Neural progenitor cell (in vitro differentiated cells): ENCODE measurements at regions not wholly inside any gene's neighbourhood (a gene's known extent, or its start where the extent isn't known, plus 50 kb on each side); places are given as distances from the start of the nearest gene placed in this dataset.

ENCODE experiments used
- DNase-seq: peaks from one replicate; pipeline ENCODE4 v3.0.0-alpha.2; 2016; ENCODE audit warnings: low spot score
- H2AFZ ChIP-seq: fragments of 200-600 bp; sonication (generic); replicated peaks from 2 replicates; pipeline ENCODE4 v1.6.1; 2016; ENCODE audit warnings: antibody characterized with exemption
- H3F3A ChIP-seq: fragments of 200-600 bp; sonication (generic); 2 replicates; pipeline ENCODE4 v1.6.1; 2016; ENCODE audit warnings: antibody characterized with exemption, low read depth
- H3K27ac ChIP-seq: fragments of 200-600 bp; sonication (generic); 2 replicates; pipeline ENCODE4 v1.5.1; 2016; ENCODE audit warnings: mild to moderate bottlenecking
- H3K27me3 ChIP-seq: fragments of 200-600 bp; sonication (generic); 2 replicates; pipeline ENCODE4 v1.6.1; 2016; ENCODE audit warnings: mild to moderate bottlenecking, moderate library complexity
- H3K36me3 ChIP-seq: fragments of 200-600 bp; sonication (generic); 2 replicates; pipeline ENCODE4 v1.5.1; 2016
- H3K4me1 ChIP-seq: fragments of 200-600 bp; sonication (generic); 2 replicates; pipeline ENCODE4 v1.6.1; 2016; ENCODE audit warnings: mixed run types
- H3K4me2 ChIP-seq: fragments of 200-600 bp; sonication (generic); 2 replicates; pipeline ENCODE4 v1.6.1; 2016
- H3K4me3 ChIP-seq: fragments of 200-600 bp; sonication (generic); 2 replicates; pipeline ENCODE4 v1.5.1; 2016
- H3K79me2 ChIP-seq: fragments of 200-600 bp; sonication (generic); 2 replicates; pipeline ENCODE4 v1.6.1; 2016; ENCODE audit warnings: low read depth
- H3K9ac ChIP-seq: fragments of 200-600 bp; sonication (generic); 2 replicates; pipeline ENCODE4 v1.6.1; 2016
- H3K9me3 ChIP-seq: fragments of 200-600 bp; sonication (generic); 2 replicates; pipeline ENCODE4 v1.5.1; 2016; ENCODE audit warnings: low read depth
- H4K20me1 ChIP-seq: fragments of 200-600 bp; sonication (generic); 2 replicates; pipeline ENCODE4 v1.6.1; 2016; ENCODE audit warnings: low read depth
- H3K27ac Mint-ChIP-seq: 3 replicates; pipeline ENCODE4 v1.8.0; 2021; ENCODE audit warnings: mixed read lengths
- H3K27me3 Mint-ChIP-seq: 2 replicates; pipeline ENCODE4 v1.8.0; 2022; ENCODE audit warnings: low read depth, mild to moderate bottlenecking, inconsistent platforms, moderate library complexity, mixed read lengths; ENCODE audit not compliant: insufficient read depth
- H3K36me3 Mint-ChIP-seq: 3 replicates; pipeline ENCODE4 v1.8.0; 2021; ENCODE audit warnings: mixed read lengths
- H3K4me1 Mint-ChIP-seq: 3 replicates; pipeline ENCODE4 v1.8.0; 2021; ENCODE audit warnings: mixed read lengths
- H3K4me3 Mint-ChIP-seq: 3 replicates; pipeline ENCODE4 v1.8.0; 2021; ENCODE audit warnings: mild to moderate bottlenecking, moderate library complexity, mixed read lengths
- H3K9me3 Mint-ChIP-seq: 3 replicates; pipeline ENCODE4 v1.8.0; 2020; ENCODE audit warnings: mixed read lengths
- EZH2 ChIP-seq: fragments of 200-600 bp; sonication (generic); IDR thresholded peaks from 2 replicates; pipeline ENCODE4 v1.6.1; 2017; ENCODE audit warnings: antibody characterized with exemption, mild to moderate bottlenecking, moderate library complexity
- EZH2phosphoT487 ChIP-seq: fragments of 200-600 bp; sonication (generic); IDR thresholded peaks from 2 replicates; pipeline ENCODE4 v1.6.1; 2017; ENCODE audit warnings: antibody characterized with exemption
- TF ChIP-seq, protein P1 (sequence below): fragments of 200-600 bp; sonication (generic); IDR thresholded peaks from 2 replicates; pipeline ENCODE4 v1.5.1; 2017; ENCODE audit warnings: antibody characterized with exemption, mild to moderate bottlenecking

DNA sequence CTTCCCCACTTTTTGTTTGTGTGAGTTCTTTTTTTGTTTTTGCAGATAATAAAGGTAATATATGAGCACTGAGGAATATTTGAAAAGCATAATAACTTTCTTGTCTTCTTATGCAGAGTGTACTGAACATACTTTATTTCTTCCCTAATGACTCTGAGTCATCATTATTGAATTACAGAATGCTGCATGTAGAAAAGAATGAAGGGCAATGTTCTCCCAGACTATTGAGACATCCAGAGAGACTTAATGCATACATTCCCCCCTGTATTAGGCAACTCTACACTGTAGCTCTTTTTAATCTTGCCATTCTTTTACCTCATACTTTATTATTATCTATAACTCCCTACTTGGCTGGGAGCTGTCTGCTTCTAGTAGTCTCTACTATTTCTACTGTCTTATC is 240.5 kb upstream of the ANKRD50 start:
- DNase-seq = no peak
- H3K27ac ChIP-seq = no peak overlapping the region
- Mint-ChIP-seq H3K4me3 (no peak overlapping the region), H3K27me3 (no peaks in the 10 kb centered on the region), H3K36me3 (no peaks in the 10 kb centered on the region), H3K27ac (no peak overlapping the region), H3K4me1 (no peaks in the 10 kb centered on the region), H3K9me3 (peaks cover 6% of the 10 kb centered on the region)
- H3F3A ChIP-seq = no peaks in the 10 kb centered on the region
- H4K20me1 ChIP-seq = no peaks in the 10 kb centered on the region
- no peaks in the 10 kb centered on the region for H3K4me1 ChIP-seq
- TF ChIP-seq, protein P1, sequence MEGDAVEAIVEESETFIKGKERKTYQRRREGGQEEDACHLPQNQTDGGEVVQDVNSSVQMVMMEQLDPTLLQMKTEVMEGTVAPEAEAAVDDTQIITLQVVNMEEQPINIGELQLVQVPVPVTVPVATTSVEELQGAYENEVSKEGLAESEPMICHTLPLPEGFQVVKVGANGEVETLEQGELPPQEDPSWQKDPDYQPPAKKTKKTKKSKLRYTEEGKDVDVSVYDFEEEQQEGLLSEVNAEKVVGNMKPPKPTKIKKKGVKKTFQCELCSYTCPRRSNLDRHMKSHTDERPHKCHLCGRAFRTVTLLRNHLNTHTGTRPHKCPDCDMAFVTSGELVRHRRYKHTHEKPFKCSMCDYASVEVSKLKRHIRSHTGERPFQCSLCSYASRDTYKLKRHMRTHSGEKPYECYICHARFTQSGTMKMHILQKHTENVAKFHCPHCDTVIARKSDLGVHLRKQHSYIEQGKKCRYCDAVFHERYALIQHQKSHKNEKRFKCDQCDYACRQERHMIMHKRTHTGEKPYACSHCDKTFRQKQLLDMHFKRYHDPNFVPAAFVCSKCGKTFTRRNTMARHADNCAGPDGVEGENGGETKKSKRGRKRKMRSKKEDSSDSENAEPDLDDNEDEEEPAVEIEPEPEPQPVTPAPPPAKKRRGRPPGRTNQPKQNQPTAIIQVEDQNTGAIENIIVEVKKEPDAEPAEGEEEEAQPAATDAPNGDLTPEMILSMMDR = no peak
- TF ChIP-seq EZH2 (no peak), EZH2phosphoT487 (no peak)
- no peaks in the 10 kb centered on the region for H3K79me2 ChIP-seq
- H3K4me2 ChIP-seq = no peak overlapping the region
- no peaks in the 10 kb centered on the region for H3K36me3 ChIP-seq
- no peak overlapping the region for H2AFZ ChIP-seq
- H3K9ac ChIP-seq = no peak overlapping the region
- H3K4me3 ChIP-seq = no peak overlapping the region
- no peaks in the 10 kb centered on the region for H3K9me3 ChIP-seq
- no peaks in the 10 kb centered on the region for H3K27me3 ChIP-seq

DNA sequence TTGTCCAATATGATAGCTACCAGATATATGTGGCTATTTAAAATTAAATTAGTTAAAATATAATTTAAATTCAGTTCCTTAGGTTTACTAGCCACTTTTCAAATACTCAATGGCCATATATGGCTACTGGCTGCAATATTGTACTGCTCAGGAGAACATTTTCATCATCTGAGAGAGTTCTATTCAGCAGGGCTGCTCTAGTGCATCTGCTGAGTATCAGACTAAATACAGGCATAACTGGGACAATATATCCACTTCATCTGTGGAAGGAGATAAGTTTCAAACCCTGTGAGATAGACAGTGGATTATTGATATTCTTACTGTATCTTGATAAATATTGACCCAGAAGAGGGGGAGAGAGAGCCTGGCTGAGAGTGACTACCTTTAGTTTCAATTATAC is 240.1 kb upstream of the ANKRD50 start:
- no peaks in the 10 kb centered on the region for H3K4me1 ChIP-seq
- no peak overlapping the region for H3K4me3 ChIP-seq
- H3K36me3 ChIP-seq = no peaks in the 10 kb centered on the region
- H3F3A ChIP-seq = no peaks in the 10 kb centered on the region
- no peak overlapping the region for H3K4me3 Mint-ChIP-seq
- no peaks in the 10 kb centered on the region for H3K27me3 ChIP-seq
- peaks cover 6% of the 10 kb centered on the region for H3K9me3 Mint-ChIP-seq
- H3K79me2 ChIP-seq = no peaks in the 10 kb centered on the region
- no peak for DNase-seq
- TF ChIP-seq EZH2 (no peak), EZH2phosphoT487 (no peak)
- TF ChIP-seq, protein P1 = no peak
- H2AFZ ChIP-seq = no peak overlapping the region
- no peaks in the 10 kb centered on the region for H3K4me1 Mint-ChIP-seq
- H3K9ac ChIP-seq = no peak overlapping the region
- H3K27ac ChIP-seq = no peak overlapping the region
- H3K27me3 Mint-ChIP-seq = no peaks in the 10 kb centered on the region
- no peak overlapping the region for H3K4me2 ChIP-seq
- H4K20me1 ChIP-seq = no peaks in the 10 kb centered on the region
- H3K9me3 ChIP-seq = no peaks in the 10 kb centered on the region
- H3K36me3 Mint-ChIP-seq = no peaks in the 10 kb centered on the region
- no peak overlapping the region for H3K27ac Mint-ChIP-seq

DNA sequence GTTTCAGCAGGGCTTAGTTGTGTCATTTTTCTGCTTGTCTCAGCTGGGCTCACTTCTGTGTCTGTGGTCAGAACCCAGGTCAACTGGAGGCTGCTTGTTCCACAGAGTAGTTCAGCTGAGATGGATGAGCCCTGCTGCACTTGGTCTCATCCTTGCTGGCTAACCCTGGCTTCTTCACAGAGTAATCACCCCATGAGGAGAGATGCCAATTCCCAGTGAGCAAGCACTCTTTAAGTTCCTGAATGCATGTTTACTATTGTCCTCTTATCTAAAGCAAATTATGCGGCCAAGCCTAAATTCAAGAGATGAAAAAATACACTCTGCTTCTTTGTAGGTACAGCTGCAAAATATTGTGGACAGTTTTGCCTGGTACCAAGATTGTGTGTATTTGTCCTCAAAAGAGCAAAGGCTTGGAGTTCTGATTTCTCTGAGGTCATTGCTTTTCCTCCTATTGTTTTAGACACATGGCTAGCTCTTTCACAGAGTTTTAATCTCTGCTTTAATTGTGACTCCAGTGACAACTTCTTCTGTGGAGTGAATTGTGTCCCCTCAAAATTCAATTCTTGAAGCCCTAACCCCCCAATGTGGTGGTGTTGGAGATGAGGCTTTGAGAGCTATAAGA is 236.6 kb upstream of the ANKRD50 start:
- TF ChIP-seq, protein P1 = no peak
- TF ChIP-seq EZH2phosphoT487 (no peak), EZH2 (no peak)
- H3K27me3 ChIP-seq = no peaks in the 10 kb centered on the region
- Mint-ChIP-seq H3K4me3 (no peak overlapping the region), H3K27ac (no peak overlapping the region), H3K36me3 (no peaks in the 10 kb centered on the region), H3K9me3 (peaks cover 6% of the 10 kb centered on the region), H3K4me1 (no peaks in the 10 kb centered on the region), H3K27me3 (no peaks in the 10 kb centered on the region)
- H3F3A ChIP-seq = no peaks in the 10 kb centered on the region
- no peaks in the 10 kb centered on the region for H3K36me3 ChIP-seq
- H3K4me3 ChIP-seq = no peak overlapping the region
- no peaks in the 10 kb centered on the region for H3K4me1 ChIP-seq
- no peaks in the 10 kb centered on the region for H3K79me2 ChIP-seq
- DNase-seq = no peak
- no peaks in the 10 kb centered on the region for H3K9me3 ChIP-seq
- H2AFZ ChIP-seq = no peak overlapping the region
- no peak overlapping the region for H3K9ac ChIP-seq
- no peak overlapping the region for H3K4me2 ChIP-seq
- no peaks in the 10 kb centered on the region for H4K20me1 ChIP-seq
- H3K27ac ChIP-seq = no peak overlapping the region
